ENCODE measurements at regions not wholly inside any gene's neighbourhood (a gene's known extent, or its start where the extent isn't known, plus 50 kb on each side); places are given as distances from the start of the nearest gene placed in this dataset.

DNA sequence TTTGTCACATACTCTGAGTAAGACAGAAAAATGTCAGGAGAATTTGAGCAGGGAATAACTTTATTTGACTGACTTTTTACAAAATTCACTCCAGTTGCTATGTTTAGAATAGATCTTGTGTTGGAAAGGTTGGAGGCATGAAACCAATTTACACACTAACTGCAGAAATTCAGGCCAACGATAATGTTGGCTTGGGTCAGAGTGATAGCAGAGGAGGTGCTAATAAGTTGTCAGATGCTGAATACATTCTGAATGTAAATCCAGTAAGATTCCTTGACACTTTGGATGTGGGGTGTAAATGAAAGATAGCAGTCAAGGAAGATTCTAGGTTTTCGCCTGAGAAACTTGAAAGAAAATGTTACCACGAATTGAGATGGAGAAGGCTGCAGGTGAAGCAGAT, 502.5 kb upstream of the GHITM start:
- Histone ChIP-seq H3K4me1 (replicated peaks in 1 of 4; ENCODE audit: control insufficient read depth in 3 of 4, insufficient read depth in 4 of 4, low read length in 3 of 4) (no peaks in the 10 kb centered on the region), H3K4me3 (ENCODE audit: extremely low read depth in 1 of 4, insufficient read depth in 2 of 4, low read depth in 3 of 4, low read length in 4 of 4) (no peak overlapping the region), H2AFZ (ENCODE audit: low read length) (no peak overlapping the region), H3K23me2 (ENCODE audit: low read depth, low read length) (no peaks in the 10 kb centered on the region), H4K91ac (replicated peaks; ENCODE audit: insufficient read length, low read length) (no peak overlapping the region), H3K56ac (replicated peaks; ENCODE audit: insufficient read length, low read depth, low read length) (no peak overlapping the region), H2BK12ac (ENCODE audit: low read depth, low read length) (no peak overlapping the region), H3K9me3 (ENCODE audit: insufficient read depth in 2 of 2, low read depth in 1 of 2, low read length in 1 of 2) (no peaks in the 10 kb centered on the region), H3K4me2 (ENCODE audit: insufficient read depth in 1 of 2, low read depth in 2 of 2, low read length in 2 of 2) (no peak overlapping the region), H2BK20ac (ENCODE audit: low read length) (no peak overlapping the region), H3K14ac (ENCODE audit: insufficient read length) (no peak overlapping the region), H4K5ac (ENCODE audit: insufficient read length, low read depth, low read length) (no peak overlapping the region), H3K36me3 (ENCODE audit: control insufficient read depth in 2 of 4, insufficient read depth in 4 of 4, low read length in 3 of 4) (no peaks in the 10 kb centered on the region), H3K79me2 (ENCODE audit: control insufficient read depth in 1 of 2, insufficient read depth in 2 of 2, low read length in 2 of 2) (no peaks in the 10 kb centered on the region), H2BK5ac (ENCODE audit: low read depth, low read length) (no peak overlapping the region), H3K23ac (ENCODE audit: insufficient read length) (no peak overlapping the region), H3K18ac (ENCODE audit: extremely low read depth, low read length) (no peak overlapping the region), H4K8ac (ENCODE audit: extremely low read depth, insufficient read depth, low read length) (no peak overlapping the region), H3K27ac (ENCODE audit: low read depth, low read length) (no peak overlapping the region), H2AK5ac (ENCODE audit: low read depth, low read length) (no peak overlapping the region), H3K4ac (replicated peaks; ENCODE audit: insufficient read length, low read depth, low read length) (no peak overlapping the region), H4K20me1 (replicated peaks in 1 of 2; ENCODE audit: control insufficient read depth in 1 of 2, insufficient read depth in 2 of 2, low read length in 2 of 2) (no peaks in the 10 kb centered on the region), H3K9ac (replicated peaks in 1 of 4; ENCODE audit: extremely low read depth in 1 of 4, low read depth in 3 of 4, low read length in 3 of 4) (no peak overlapping the region), H3K27me3 (replicated peaks in 1 of 4; ENCODE audit: control insufficient read depth in 3 of 4, extremely low read depth in 1 of 4, insufficient read depth in 3 of 4, low read length in 3 of 4) (no peaks in the 10 kb centered on the region), H3K79me1 (ENCODE audit: low read depth, low read length) (no peaks in the 10 kb centered on the region), H2BK15ac (ENCODE audit: low read length) (no peak overlapping the region), H2BK120ac (replicated peaks; ENCODE audit: low read depth, low read length) (no peak overlapping the region)
- CTCF ChIA-PET (ENCODE audit: partially characterized antibody), result interaction anchor here (1.0 kb wide), 1 partner anchor 75 kb away, joined by 4 read pairs; no protein-coding TSS in a partner anchor
- POLR2A ChIA-PET (ENCODE audit: partially characterized antibody), result no interaction called here
- FAIRE-seq, result no peak
- no peak for DNase-seq (ENCODE audit: low read depth in 1 of 2, low spot score in 2 of 2)
- 96% methylated on average over 3 of the region's 3 CpGs; no CpG with 5 or more reads in 1 of the 2 experiments for WGBS, 2 experiments (ENCODE audit: extremely low coverage in 1 of 2, insufficient coverage in 1 of 2, insufficient read length in 1 of 2, insufficient replicate concordance in 2 of 2, low coverage in 1 of 2, low lambda C conversion rate in 2 of 2, missing lambda C conversion rate in 1 of 2)
- TF ChIP-seq SIN3A (conservative IDR thresholded peaks at IDR 0.05 in 1 of 2, IDR thresholded peaks at IDR 0.05 in 1 of 2; ENCODE audit: low read depth in 1 of 2, low read length in 2 of 2), result no peak
- TF ChIP-seq SRF (IDR thresholded peaks at IDR 0.05; ENCODE audit: low read depth, low read length), result no peak
- TF ChIP-seq SIRT6 (IDR thresholded peaks at IDR 0.05; ENCODE audit: low read length), result no peak
- no peak for TF ChIP-seq TAF1 (IDR thresholded peaks at IDR 0.05; ENCODE audit: low read depth, low read length)
- TF ChIP-seq SP4 (IDR thresholded peaks at IDR 0.05; ENCODE audit: low read length), result no peak
- TF ChIP-seq SP1 (IDR thresholded peaks at IDR 0.05; ENCODE audit: low read depth, low read length), result no peak
- no peak for TF ChIP-seq CREB1 (IDR thresholded peaks at IDR 0.05)
- no peak for TF ChIP-seq RXRA (IDR thresholded peaks at IDR 0.05; ENCODE audit: insufficient read depth, low read depth, low read length)
- no peak for TF ChIP-seq EZH2 (IDR thresholded peaks at IDR 0.05; ENCODE audit: low read depth, low read length, severe bottlenecking)
- TF ChIP-seq JUN (IDR thresholded peaks at IDR 0.05; ENCODE audit: low read depth, low read length), result no peak
- no peak for TF ChIP-seq MAFK (IDR thresholded peaks at IDR 0.05; ENCODE audit: low read depth, low read length)
- TF ChIP-seq, protein P1, sequence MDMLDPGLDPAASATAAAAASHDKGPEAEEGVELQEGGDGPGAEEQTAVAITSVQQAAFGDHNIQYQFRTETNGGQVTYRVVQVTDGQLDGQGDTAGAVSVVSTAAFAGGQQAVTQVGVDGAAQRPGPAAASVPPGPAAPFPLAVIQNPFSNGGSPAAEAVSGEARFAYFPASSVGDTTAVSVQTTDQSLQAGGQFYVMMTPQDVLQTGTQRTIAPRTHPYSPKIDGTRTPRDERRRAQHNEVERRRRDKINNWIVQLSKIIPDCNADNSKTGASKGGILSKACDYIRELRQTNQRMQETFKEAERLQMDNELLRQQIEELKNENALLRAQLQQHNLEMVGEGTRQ (IDR thresholded peaks at IDR 0.05; ENCODE audit: low read length), result no peak
- no peak for TF ChIP-seq KDM1A (IDR thresholded peaks at IDR 0.05; ENCODE audit: borderline replicate concordance, low read length)
- no peak for TF ChIP-seq RFX5 (IDR thresholded peaks at IDR 0.05; ENCODE audit: borderline replicate concordance, low read depth, low read length)
